Nephron progenitor cell (in vitro differentiated cells): ENCODE measurements at regions not wholly inside any gene's neighbourhood (a gene's known extent, or its start where the extent isn't known, plus 50 kb on each side); places are given as distances from the start of the nearest gene placed in this dataset.
"Not testable (repeated sequence)": the region's sequence is repeated elsewhere in the genome, so short reads cannot be mapped to it uniquely, and the experiment has no call there.

Experiments used
- DNase-seq: peaks from one replicate; pipeline ENCODE4 v3.0.0; 2021
- H3K27ac Mint-ChIP-seq: 2 replicates; pipeline ENCODE4 v1.8.0; 2021; ENCODE audit warnings: mild to moderate bottlenecking, moderate library complexity, mixed read lengths
- H3K27me3 Mint-ChIP-seq: 2 replicates; pipeline ENCODE4 v1.8.0; 2021; ENCODE audit warnings: mild to moderate bottlenecking, low read depth, mixed read lengths; ENCODE audit not compliant: poor library complexity
- H3K36me3 Mint-ChIP-seq: 2 replicates; pipeline ENCODE4 v1.8.0; 2021; ENCODE audit warnings: low read depth, mixed read lengths
- H3K4me1 Mint-ChIP-seq: 2 replicates; pipeline ENCODE4 v1.8.0; 2021; ENCODE audit warnings: mixed read lengths
- H3K4me3 Mint-ChIP-seq: 2 replicates; pipeline ENCODE4 v1.8.0; 2021; ENCODE audit warnings: mild to moderate bottlenecking, moderate library complexity, mixed read lengths
- H3K9me3 Mint-ChIP-seq: 2 replicates; pipeline ENCODE4 v1.8.0; 2021; ENCODE audit warnings: mild to moderate bottlenecking, moderate library complexity, mixed read lengths
- TF ChIP-seq, protein P1 (sequence below): fragments of 200-600 bp; sonication (generic); IDR thresholded peaks from 2 replicates; pipeline ENCODE4 v1.5.0; 2021; ENCODE audit warnings: antibody characterized with exemption

DNA sequence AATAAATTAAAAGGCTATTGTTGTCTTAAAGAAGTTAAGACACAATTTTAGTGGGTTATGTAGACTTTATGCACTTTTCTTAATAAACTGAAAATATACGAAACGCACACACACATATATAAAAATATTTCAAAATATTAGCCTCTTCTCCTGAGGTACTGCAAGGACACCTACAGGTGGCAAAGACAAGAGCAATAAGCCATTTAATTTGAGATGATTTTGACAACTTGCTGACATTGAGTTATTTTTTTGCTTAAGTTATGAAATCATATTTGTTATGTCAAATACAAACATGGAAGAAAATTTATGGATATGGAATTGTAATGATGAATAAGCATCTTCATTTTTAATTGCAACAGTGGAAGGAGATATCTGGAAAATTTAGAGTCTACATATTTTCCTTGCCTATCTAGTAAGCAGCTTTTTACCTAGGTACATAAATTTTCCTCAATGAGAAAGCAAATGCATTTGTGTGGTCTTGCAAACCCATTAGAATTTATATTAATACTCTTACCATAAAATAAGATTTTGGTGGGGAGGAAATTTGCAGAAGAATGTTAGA, 301.6 kb downstream of the ISL1 start:
- no peaks in the 10 kb centered on the region for H3K9me3 Mint-ChIP-seq
- H3K36me3 Mint-ChIP-seq: no peaks in the 10 kb centered on the region
- no peak overlapping the region for H3K27ac Mint-ChIP-seq
- TF ChIP-seq, protein P1, sequence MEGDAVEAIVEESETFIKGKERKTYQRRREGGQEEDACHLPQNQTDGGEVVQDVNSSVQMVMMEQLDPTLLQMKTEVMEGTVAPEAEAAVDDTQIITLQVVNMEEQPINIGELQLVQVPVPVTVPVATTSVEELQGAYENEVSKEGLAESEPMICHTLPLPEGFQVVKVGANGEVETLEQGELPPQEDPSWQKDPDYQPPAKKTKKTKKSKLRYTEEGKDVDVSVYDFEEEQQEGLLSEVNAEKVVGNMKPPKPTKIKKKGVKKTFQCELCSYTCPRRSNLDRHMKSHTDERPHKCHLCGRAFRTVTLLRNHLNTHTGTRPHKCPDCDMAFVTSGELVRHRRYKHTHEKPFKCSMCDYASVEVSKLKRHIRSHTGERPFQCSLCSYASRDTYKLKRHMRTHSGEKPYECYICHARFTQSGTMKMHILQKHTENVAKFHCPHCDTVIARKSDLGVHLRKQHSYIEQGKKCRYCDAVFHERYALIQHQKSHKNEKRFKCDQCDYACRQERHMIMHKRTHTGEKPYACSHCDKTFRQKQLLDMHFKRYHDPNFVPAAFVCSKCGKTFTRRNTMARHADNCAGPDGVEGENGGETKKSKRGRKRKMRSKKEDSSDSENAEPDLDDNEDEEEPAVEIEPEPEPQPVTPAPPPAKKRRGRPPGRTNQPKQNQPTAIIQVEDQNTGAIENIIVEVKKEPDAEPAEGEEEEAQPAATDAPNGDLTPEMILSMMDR: no peak
- H3K4me1 Mint-ChIP-seq: no peaks in the 10 kb centered on the region
- H3K4me3 Mint-ChIP-seq: no peak overlapping the region
- DNase-seq: no peak
- H3K27me3 Mint-ChIP-seq: peaks cover 3% of the 10 kb centered on the region

DNA sequence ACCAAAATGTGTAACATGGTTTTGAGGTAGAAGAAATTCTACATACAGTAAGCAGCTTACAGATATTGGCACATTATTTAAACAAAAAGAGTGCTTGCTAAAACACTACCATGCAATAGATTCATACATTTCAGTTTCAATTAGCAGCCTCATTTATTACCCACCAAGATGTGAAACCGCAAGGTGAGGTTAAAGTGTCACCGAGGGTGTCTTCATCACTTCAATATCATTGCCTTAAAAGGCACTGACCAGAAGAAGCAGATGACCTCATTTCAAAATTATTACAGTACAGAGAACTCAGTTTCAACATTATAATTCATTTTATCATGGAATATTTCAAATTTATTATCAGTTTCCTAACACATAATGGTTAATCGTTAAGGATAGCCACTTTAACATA, 302.2 kb downstream of the ISL1 start:
- Mint-ChIP-seq H3K27me3 (peaks cover 3% of the 10 kb centered on the region), H3K9me3 (no peaks in the 10 kb centered on the region), H3K4me1 (no peaks in the 10 kb centered on the region), H3K27ac (no peak overlapping the region), H3K36me3 (no peaks in the 10 kb centered on the region), H3K4me3 (no peak overlapping the region)
- DNase-seq: no peak
- TF ChIP-seq, protein P1: no peak

DNA sequence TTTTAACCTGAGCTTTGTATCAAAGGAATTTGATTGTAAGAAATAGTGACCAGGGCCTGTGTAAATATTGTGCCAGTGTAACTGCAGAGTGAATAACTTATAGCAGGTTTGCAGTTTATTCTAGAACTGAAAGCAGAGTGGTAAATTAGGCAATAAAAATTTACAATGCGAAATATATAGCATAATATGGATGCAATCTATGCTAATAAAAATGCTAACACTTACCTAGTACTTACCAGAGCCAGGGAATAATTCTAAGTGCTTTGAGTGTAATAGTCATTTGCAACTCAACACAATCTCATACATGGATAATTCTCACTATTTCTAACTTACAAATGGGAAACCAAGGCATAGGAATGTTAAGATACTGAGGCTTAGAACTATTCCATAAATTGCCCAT, 303.4 kb downstream of the ISL1 start:
- no peaks in the 10 kb centered on the region for H3K36me3 Mint-ChIP-seq
- peaks cover 3% of the 10 kb centered on the region for H3K27me3 Mint-ChIP-seq
- TF ChIP-seq, protein P1: no peak

DNA sequence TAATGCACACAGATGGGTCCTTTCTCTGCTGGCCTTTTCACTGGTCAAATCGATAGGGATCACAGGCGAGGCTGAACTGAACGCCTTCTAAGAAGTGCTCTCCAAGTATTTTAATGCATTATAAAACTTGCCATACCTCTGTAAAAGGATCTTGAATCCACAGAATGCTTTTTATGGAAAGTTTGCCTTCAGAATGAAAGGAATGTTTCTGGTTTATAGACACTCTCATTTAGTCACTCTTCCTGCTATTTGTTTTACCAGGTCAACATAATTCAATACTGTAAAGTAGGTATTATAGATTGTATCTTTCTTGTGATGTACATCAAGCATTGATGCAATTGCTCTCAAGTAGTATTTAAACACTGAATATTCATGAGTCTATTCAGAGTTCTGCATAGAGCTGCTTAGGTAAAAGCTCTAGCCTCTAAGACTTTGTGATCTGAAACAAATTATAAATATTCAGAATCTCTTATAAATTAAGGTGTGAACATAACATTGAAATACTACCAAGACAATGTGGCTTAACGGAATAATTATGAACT, 308.4 kb downstream of the ISL1 start:
- Mint-ChIP-seq H3K27ac (no peak overlapping the region), H3K27me3 (no peaks in the 10 kb centered on the region), H3K36me3 (no peaks in the 10 kb centered on the region), H3K4me1 (no peaks in the 10 kb centered on the region), H3K4me3 (no peak overlapping the region), H3K9me3 (peaks cover 10% of the 10 kb centered on the region)
- TF ChIP-seq, protein P1: no peak
- DNase-seq: no peak

More for the DNA sequence above, 303.4 kb downstream of the ISL1 start:
- Mint-ChIP-seq H3K4me1 (no peaks in the 10 kb centered on the region), H3K4me3 (no peak overlapping the region), H3K9me3 (no peaks in the 10 kb centered on the region), H3K27ac (no peak overlapping the region)
- no peak for DNase-seq

DNA sequence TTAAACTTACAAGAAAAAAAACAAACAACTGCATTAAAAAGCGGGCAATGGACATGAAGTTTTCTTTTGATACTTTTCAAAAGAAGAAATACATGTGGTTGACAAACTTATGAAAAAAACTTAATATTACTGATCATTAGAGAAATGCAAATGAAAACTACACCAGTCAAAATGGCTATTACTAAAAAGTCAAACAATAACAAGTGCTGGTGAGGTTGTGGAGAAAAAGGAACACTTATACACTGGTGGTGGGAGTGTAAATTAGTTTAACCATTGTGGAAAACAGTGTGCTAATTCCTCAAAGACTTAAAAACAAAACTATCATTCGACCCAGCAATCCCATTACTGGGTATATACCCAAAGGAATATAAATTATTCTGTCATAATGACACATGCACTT, 311.6 kb downstream of the ISL1 start:
- no peak overlapping the region for H3K4me3 Mint-ChIP-seq
- H3K27me3 Mint-ChIP-seq: no peaks in the 10 kb centered on the region
- TF ChIP-seq, protein P1: no peak
- no peaks in the 10 kb centered on the region for H3K36me3 Mint-ChIP-seq
- no peaks in the 10 kb centered on the region for H3K4me1 Mint-ChIP-seq
- H3K9me3 Mint-ChIP-seq: peaks cover 10% of the 10 kb centered on the region
- no peak for DNase-seq
- H3K27ac Mint-ChIP-seq: no peak overlapping the region

DNA sequence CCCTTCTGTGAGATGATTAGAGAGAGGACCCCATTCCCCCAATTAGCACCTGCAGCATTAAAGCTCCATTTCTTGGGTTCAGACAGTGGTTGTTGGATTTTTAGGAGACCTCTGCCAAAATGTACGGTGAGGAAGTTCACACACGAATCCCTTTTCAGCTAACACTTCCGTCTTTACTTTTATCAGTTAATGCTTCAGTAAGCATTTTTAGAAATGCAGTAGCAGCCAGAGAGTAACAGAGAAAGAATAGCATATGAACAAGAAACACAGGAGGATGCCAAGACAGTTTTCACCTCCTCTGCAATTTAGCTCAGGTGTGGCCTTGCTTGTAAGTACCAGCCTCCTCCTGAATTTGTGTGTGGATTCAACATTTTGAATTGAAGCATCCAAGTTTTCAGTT, 312.9 kb downstream of the ISL1 start:
- H3K9me3 Mint-ChIP-seq: peaks cover 13% of the 10 kb centered on the region
- TF ChIP-seq, protein P1: no peak
- no peak overlapping the region for H3K27ac Mint-ChIP-seq
- no peak for DNase-seq
- no peaks in the 10 kb centered on the region for H3K36me3 Mint-ChIP-seq
- H3K4me3 Mint-ChIP-seq: no peak overlapping the region
- H3K4me1 Mint-ChIP-seq: no peaks in the 10 kb centered on the region
- H3K27me3 Mint-ChIP-seq: no peaks in the 10 kb centered on the region

DNA sequence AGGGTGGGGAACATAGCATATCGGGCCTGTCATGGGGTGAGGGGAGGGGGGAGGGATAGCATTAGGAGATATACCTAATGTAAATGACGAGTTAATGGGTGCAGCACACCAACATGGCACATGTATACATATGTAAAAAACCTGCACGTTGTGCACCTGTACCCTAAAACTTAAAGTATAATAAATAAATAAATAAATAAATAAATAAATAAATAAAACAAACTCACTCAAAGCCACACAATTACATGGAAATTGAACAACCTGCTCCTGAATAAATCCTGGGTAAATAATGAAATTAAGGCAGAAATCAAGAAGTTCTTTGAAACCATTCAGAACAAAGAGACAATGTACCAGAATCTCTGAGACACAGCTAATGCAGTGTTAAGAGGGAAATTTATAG, 318.8 kb downstream of the ISL1 start:
- H3K36me3 Mint-ChIP-seq, H3K4me1 Mint-ChIP-seq, H3K27ac Mint-ChIP-seq: not testable (repeated sequence)

More for the DNA sequence above, 318.8 kb downstream of the ISL1 start:
- DNase-seq, H3K27me3 Mint-ChIP-seq, H3K4me3 Mint-ChIP-seq, H3K9me3 Mint-ChIP-seq: not testable (repeated sequence)
